GM21737 (cell line): ENCODE measurements at regions not wholly inside any gene's neighbourhood (a gene's known extent, or its start where the extent isn't known, plus 50 kb on each side); places are given as distances from the start of the nearest gene placed in this dataset.
"Not testable (repeated sequence)": the region's sequence is repeated elsewhere in the genome, so short reads cannot be mapped to it uniquely, and the experiment has no call there.

Source experiments
- ATAC-seq: cut with Tn5 transposase; IDR thresholded peaks from one replicate; pipeline ENCODE4 v1.9.1; 2021; ENCODE audit warnings: mild to moderate bottlenecking, moderate library complexity; ENCODE audit not compliant: unreplicated experiment

- ATAC-seq = no peak
Measured at GRCh38 chr10:91080776-91081175, 139.7 kb upstream of the PCGF5 start.

DNA sequence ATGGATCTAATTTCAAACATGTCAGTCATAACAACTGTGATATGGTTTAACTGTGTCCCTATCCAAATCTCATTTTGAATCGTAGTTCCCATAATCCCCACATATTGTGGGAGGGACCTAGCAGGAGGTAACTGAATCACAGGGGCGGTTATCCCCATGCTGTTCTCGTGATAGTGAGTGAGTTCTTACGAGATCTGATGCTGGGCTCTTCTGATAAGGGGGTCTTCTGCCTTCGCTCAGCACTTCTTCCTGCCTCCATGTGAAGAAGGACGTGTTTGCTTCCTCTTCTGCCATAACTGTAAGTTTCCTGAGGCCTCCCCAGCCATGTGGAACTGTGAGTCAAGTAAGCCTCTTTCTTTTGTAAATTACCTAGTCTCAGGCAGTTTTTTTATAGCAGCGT is 138.0 kb upstream of the PCGF5 start:
- no peak for ATAC-seq

- no peak for ATAC-seq
Measured at GRCh38 chr10:91088300-91089140, 131.9 kb upstream of the PCGF5 start.

DNA sequence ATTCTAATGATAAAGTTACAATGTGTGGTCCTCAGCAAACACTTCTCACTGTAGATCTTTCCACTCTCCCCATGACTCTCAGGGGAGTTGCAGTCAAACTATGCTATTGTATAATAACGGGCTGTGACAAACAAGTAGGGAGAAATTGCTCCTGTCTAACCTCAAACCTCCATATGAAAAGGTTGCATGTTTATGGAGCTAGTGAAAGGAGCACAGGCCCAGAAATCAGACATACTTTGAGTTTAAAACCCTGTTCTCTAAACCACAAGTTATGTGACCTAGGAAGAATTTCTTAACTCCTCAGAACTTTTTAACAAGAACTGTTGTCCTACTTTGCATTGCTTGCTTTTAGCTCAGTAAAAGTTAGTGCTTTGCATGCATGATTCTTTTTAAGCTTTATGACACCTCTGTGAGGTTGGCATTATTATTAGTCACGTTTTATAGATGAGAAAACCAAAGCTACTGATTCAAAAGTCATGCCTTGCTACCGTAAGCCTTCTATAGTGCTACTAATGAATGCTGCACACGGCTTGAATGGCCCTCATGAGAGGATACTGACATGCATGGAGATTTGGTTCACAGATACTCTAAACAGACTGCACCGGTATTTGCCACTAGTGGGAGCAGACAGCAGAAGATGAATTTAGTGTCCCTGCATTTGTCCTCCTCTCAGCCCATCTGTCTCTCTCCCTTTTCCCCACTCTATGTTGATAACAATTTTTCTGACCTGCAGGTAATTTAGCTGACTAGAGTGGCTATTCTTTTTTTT is 129.5 kb upstream of the PCGF5 start:
- ATAC-seq = no peak

GRCh38 chr10:91091780-91092179 is 128.7 kb upstream of the PCGF5 start:
- no peak for ATAC-seq

- ATAC-seq = no peak
Measured at GRCh38 chr10:91096274-91096673, 124.2 kb upstream of the PCGF5 start.

GRCh38 chr10:91097313-91097712 is 123.2 kb upstream of the PCGF5 start:
- ATAC-seq = no peak

DNA sequence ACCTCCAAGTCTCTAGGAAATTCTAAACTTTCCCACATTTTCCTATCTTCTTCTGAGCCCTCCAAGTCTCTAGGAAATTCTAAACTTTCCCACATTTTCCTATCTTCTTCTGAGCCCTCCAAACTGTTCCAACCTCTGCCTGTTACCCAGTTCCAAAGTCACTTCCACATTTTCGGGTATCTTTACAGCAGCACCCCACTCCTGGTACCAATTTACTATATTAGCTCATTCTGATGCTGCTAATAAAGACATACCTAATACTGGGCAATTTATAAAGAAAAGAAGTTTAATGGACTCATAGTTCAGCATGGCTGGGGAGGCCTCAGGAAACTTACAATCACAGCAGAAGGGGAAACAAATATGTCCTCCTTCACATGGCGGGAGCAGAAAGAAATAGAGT is 122.4 kb upstream of the PCGF5 start:
- ATAC-seq = not testable (repeated sequence)

DNA sequence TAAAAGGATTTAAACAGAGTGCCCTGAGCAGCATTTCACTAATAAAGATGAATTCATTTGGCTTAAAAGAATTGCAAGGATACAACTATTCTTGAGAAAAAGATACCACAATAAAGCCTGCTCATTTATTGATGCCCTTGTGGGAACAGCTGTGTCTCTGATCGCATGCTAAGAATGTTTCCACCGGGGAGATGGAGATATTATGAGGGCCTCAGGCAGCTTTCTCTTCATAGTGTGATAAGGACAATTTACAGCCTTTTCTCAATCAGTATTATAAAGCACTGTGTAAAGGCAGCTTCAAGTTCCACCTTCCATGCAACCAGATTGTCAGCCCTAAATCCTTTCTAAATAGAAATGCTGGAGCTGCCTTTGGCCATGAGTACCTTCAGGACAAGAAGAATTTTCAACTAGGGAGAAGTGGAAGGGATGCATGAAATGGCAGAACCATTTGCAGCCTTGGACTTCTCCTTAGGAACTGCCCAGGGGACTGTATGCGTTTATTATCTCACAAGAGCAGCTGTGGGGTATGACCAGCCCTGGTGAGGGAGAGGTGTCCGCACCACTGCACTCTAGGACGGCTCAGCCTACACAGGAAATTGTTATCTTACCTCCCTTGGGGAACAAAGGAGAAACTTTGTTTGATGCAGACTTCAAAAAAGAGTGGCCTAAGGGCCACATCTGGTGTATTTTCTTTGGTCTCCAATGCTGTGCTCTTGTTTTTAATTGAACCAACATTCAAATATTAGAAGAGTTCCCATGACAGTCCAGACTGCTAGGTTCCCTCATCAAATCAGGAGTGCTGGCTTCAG is 116.9 kb upstream of the PCGF5 start:
- peak; percentile 88 for ATAC-seq

- no peak for ATAC-seq
Measured at GRCh38 chr10:91104193-91105041, 116.0 kb upstream of the PCGF5 start.

- no peak for ATAC-seq
Measured at GRCh38 chr10:91105269-91105668, 115.2 kb upstream of the PCGF5 start.

- ATAC-seq = no peak
Measured at GRCh38 chr10:91108820-91109219, 111.6 kb upstream of the PCGF5 start.

DNA sequence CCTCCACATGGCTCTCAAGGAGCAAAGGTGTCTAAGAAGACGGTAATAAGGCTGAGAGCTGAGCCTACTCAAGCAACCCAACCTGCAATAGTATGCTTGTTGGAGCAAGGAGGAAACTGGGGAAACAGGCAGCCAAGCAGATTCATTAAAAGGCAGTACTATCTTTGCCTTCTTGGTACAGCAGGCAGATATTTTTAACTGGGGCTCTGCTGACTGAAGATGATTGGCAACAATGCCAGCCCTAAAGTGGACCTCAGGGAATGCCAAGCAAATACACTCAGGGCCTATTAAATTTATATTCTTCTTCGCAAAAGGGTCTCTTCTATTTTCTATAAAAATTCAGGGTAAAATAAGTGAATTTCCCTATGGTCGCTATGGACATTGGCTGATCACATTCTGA is 109.4 kb upstream of the PCGF5 start:
- ATAC-seq = no peak

- ATAC-seq = no peak
Measured at GRCh38 chr10:91115618-91116390, 104.7 kb upstream of the PCGF5 start.

DNA sequence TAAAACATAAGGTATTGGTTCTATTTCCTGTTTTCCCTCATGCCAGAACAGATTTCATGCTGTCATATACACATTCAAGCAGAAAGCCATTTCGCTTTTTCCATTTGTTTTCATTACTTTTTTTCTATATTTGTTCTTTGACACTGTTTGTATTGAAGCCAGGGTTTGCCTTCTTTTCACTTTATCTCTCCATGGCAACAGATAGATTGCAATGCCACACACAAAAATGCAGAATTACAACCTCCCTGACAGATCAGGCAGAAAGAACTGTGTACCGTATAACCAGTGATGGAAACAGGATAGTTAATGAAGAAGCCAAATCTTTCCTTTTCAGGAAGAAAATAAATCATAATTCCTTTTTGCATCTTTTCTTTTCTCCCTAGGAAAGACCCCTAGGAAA is 103.0 kb upstream of the PCGF5 start:
- no peak for ATAC-seq

GRCh38 chr10:91120348-91120747 is 100.1 kb upstream of the PCGF5 start:
- ATAC-seq = no peak

DNA sequence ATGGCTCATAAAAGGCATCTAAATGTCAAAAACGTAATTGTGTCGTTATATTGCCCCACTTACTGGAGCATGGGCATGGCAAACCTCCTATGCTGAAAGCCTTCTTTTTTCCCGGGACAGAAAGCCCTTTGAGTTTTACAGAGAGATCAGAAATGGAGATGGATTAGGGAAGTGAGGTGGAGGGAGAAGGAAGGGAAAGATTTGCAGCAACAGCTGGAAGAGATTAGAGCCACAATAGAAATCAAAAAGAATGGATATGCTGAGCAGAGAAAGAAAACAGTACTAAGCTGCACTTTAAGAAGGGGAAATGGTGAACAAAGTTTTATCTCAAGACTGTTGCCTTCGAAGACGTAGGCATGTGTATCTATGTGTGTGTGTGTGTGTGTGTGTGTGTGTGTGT is 97.2 kb upstream of the PCGF5 start:
- ATAC-seq = no peak

- ATAC-seq = no peak
Measured at GRCh38 chr10:91124016-91124415, 96.4 kb upstream of the PCGF5 start.

- no peak for ATAC-seq
Measured at GRCh38 chr10:91126471-91126870, 94.0 kb upstream of the PCGF5 start.
